DOHH2 (cell line): ENCODE measurements at regions not wholly inside any gene's neighbourhood (a gene's known extent, or its start where the extent isn't known, plus 50 kb on each side); places are given as distances from the start of the nearest gene placed in this dataset.

ENCODE experiments used
- H3F3A ChIP-seq: fragments of 200-600 bp; sonication (generic), shearing (Covaris generic); 2 replicates; pipeline ENCODE4 v1.6.0; 2016; ENCODE audit warnings: antibody characterized with exemption, mild to moderate bottlenecking; ENCODE audit not compliant: control insufficient read depth, insufficient read depth
- H3K27ac ChIP-seq: fragments of 200-600 bp; sonication (generic); 2 replicates; pipeline ENCODE4 v1.5.1; 2014; ENCODE audit warnings: low read depth, mild to moderate bottlenecking, low read length, moderate library complexity
- H3K27me3 ChIP-seq: fragments of 200-600 bp; sonication (generic); 2 replicates; pipeline ENCODE4 v1.6.1; 2014; ENCODE audit warnings: mild to moderate bottlenecking, low read length, mixed read lengths; ENCODE audit not compliant: control insufficient read depth
- H3K36me3 ChIP-seq: fragments of 200-600 bp; sonication (generic); 2 replicates; pipeline ENCODE4 v1.6.1; 2014; ENCODE audit warnings: mild to moderate bottlenecking, low read length, moderate library complexity, mixed read lengths; ENCODE audit not compliant: control insufficient read depth
- H3K4me1 ChIP-seq: fragments of 200-600 bp; sonication (generic); 2 replicates; pipeline ENCODE4 v1.6.1; 2014; ENCODE audit warnings: mild to moderate bottlenecking, low read length, mixed read lengths; ENCODE audit not compliant: control insufficient read depth
- H3K4me2 ChIP-seq: fragments of 200-600 bp; sonication (generic); 2 replicates; pipeline ENCODE4 v1.6.0; 2014; ENCODE audit warnings: mild to moderate bottlenecking, low read length, moderate library complexity
- H3K4me3 ChIP-seq: fragments of 200-600 bp; sonication (generic); 2 replicates; pipeline ENCODE4 v1.5.1; 2014; ENCODE audit warnings: mild to moderate bottlenecking, low read length, mixed read lengths
- H3K79me2 ChIP-seq: fragments of 200-600 bp; sonication (generic); 2 replicates; pipeline ENCODE4 v1.6.1; 2014; ENCODE audit warnings: mild to moderate bottlenecking, low read length, mixed read lengths; ENCODE audit not compliant: control insufficient read depth
- H3K9me2 ChIP-seq: fragments of 200-600 bp; sonication (generic); replicated peaks from 2 replicates; pipeline ENCODE4 v1.6.1; 2014; ENCODE audit warnings: mild to moderate bottlenecking, low read length, mixed read lengths; ENCODE audit not compliant: control insufficient read depth
- H3K9me3 ChIP-seq: fragments of 200-600 bp; sonication (generic); 2 replicates; pipeline ENCODE4 v1.6.1; 2014; ENCODE audit warnings: antibody characterized with exemption, low read length, mixed read lengths; ENCODE audit not compliant: control insufficient read depth, insufficient read depth
- H4K20me1 ChIP-seq: fragments of 200-600 bp; sonication (generic); 2 replicates; pipeline ENCODE4 v1.6.0; 2014; ENCODE audit warnings: low read depth, mild to moderate bottlenecking, antibody characterized with exemption, low read length, moderate library complexity; ENCODE audit not compliant: control insufficient read depth, insufficient read depth
- EZH2phosphoT487 ChIP-seq: fragments of 200-600 bp; sonication (generic); IDR thresholded peaks from 2 replicates; pipeline ENCODE4 v1.6.1; 2017; ENCODE audit warnings: borderline replicate concordance, mild to moderate bottlenecking, antibody characterized with exemption, low read length, moderate library complexity, mixed read lengths
- TF ChIP-seq, protein P1 (sequence below): fragments of 200-600 bp; sonication (generic); IDR thresholded peaks from one replicate; pipeline ENCODE4 v1.5.1; 2014; ENCODE audit warnings: antibody characterized with exemption, mild to moderate bottlenecking, low read depth, low read length; ENCODE audit not compliant: poor library complexity, severe bottlenecking

DNA sequence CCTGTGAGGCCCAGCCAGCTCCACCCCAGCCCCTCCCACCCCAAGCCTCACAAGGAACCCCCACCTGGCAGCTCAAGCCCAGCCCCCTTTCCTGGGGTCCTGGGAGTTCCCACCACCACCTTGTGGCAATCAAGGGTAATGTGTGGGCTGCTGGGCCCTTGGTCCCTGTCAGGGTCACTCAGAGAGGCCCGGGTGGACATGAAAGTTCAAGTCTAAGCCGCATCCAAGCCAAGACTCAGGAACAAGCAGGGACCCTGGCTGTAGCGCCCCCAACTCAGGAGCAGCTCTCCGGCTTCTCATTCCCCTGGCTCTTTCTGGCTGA is 106.4 kb upstream of the C14orf180 start:
- H3K27me3 ChIP-seq: 0 out of 2 replicates have a peak, but pooled peaks cover 3% of the 10 kb centered on the region

DNA sequence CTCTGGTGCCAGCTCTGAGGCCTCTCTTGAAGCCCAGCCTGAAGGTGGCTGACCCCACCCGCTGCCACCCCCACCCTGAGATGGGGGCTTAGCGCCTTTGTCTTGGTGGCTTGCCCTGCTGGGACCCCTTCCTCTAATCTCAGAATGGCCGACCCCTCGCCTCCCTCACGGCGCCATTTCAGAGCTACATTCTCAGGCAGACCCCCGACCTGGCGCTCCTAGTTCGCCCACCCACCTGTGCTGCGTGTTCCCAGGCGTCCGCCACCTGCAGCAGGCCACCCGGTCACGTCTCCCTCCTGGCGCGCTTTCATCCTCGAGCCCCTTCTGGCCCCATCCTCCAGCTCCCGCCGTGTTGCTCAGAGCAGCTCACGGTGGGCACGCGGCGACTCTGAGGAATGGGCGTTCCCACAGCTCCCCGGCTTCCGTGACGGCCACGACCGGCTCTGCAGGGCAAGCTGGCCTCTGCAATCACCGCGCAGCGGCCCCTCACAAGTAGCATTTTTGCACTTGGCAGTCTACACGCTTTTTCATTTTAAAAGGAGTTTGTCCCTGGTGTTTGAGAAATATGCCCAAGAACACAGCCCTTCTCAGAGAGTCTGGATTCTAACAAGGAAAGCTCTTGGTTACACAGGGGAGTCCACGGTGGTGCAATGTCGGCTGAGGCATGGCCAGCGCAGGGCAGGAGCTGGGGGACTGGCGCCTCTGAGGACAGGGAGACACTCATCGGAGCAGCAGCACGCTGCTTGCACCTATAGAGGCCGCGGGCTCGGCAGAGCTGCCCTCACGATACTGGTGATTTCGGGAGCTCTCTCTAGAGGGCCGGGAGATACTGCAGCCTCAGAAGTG is 105.7 kb upstream of the C14orf180 start:
- no peak overlapping the region for H3K4me2 ChIP-seq
- H3K4me3 ChIP-seq: no peak overlapping the region
- H3K27me3 ChIP-seq: 0 out of 2 replicates have a peak, but pooled peaks cover 3% of the 10 kb centered on the region
- no peaks in the 10 kb centered on the region for H3K9me2 ChIP-seq
- no peaks in the 10 kb centered on the region for H4K20me1 ChIP-seq
- no peaks in the 10 kb centered on the region for H3K79me2 ChIP-seq
- H3K36me3 ChIP-seq: no peaks in the 10 kb centered on the region
- H3K9me3 ChIP-seq: no peaks in the 10 kb centered on the region
- H3F3A ChIP-seq: no peaks in the 10 kb centered on the region
- TF ChIP-seq, protein P1, sequence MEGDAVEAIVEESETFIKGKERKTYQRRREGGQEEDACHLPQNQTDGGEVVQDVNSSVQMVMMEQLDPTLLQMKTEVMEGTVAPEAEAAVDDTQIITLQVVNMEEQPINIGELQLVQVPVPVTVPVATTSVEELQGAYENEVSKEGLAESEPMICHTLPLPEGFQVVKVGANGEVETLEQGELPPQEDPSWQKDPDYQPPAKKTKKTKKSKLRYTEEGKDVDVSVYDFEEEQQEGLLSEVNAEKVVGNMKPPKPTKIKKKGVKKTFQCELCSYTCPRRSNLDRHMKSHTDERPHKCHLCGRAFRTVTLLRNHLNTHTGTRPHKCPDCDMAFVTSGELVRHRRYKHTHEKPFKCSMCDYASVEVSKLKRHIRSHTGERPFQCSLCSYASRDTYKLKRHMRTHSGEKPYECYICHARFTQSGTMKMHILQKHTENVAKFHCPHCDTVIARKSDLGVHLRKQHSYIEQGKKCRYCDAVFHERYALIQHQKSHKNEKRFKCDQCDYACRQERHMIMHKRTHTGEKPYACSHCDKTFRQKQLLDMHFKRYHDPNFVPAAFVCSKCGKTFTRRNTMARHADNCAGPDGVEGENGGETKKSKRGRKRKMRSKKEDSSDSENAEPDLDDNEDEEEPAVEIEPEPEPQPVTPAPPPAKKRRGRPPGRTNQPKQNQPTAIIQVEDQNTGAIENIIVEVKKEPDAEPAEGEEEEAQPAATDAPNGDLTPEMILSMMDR: no peak
- no peak for TF ChIP-seq EZH2phosphoT487
- no peak overlapping the region for H3K27ac ChIP-seq
- no peaks in the 10 kb centered on the region for H3K4me1 ChIP-seq

More for the DNA sequence above, 106.4 kb upstream of the C14orf180 start:
- H3K9me3 ChIP-seq: no peaks in the 10 kb centered on the region
- H3K4me1 ChIP-seq: no peaks in the 10 kb centered on the region
- TF ChIP-seq, protein P1: no peak
- TF ChIP-seq EZH2phosphoT487: no peak
- no peaks in the 10 kb centered on the region for H3F3A ChIP-seq
- H4K20me1 ChIP-seq: no peaks in the 10 kb centered on the region
- H3K4me2 ChIP-seq: no peak overlapping the region
- no peak overlapping the region for H3K27ac ChIP-seq
- H3K4me3 ChIP-seq: no peak overlapping the region
- no peaks in the 10 kb centered on the region for H3K9me2 ChIP-seq
- no peaks in the 10 kb centered on the region for H3K79me2 ChIP-seq
- no peaks in the 10 kb centered on the region for H3K36me3 ChIP-seq

DNA sequence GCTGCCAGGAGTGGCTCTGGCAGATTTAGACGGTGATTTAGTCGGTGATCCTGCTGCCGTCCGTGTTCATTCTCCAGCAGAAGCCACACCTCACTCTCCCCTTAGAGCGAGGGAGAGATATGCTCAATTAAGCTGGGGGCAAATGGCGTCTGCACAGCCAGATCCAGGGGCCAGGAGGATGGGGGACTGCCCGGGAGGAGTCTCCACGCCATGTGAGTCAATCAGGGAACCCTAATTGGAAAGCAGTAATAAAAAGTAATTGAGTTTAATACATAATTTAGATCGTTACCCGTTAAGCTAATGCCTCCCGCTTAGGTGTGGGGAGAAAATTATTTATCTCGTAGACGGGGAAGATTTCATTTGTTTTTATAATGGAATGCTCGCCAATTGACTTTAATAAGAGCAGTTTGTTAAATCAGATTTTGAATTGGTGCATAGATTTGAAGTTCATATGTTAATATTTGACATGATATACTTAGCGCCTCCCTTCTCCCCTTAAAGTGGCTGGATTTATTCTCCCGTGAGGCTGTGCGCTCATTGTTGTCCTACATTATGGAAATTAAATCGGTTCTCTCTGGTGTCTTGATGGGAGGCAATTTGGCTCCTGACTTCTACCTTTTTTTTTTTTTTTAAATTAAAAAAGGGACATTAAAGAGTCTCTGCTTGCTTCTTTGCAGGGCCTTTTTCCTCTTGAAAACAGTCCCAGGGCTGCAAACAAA is 104.9 kb upstream of the C14orf180 start:
- Histone ChIP-seq H3K79me2 (no peaks in the 10 kb centered on the region), H3K27ac (no peak overlapping the region), H3K4me1 (no peaks in the 10 kb centered on the region), H3K4me2 (no peak overlapping the region), H3F3A (no peaks in the 10 kb centered on the region), H3K9me2 (no peaks in the 10 kb centered on the region), H3K9me3 (no peaks in the 10 kb centered on the region), H3K27me3 (0 out of 2 replicates have a peak, but pooled peaks cover under 1% of the 10 kb centered on the region), H3K4me3 (no peak overlapping the region), H3K36me3 (no peaks in the 10 kb centered on the region), H4K20me1 (no peaks in the 10 kb centered on the region)
- TF ChIP-seq, protein P1: no peak
- no peak for TF ChIP-seq EZH2phosphoT487
